Smooth muscle cell (in vitro differentiated cells): ENCODE measurements at regions not wholly inside any gene's neighbourhood (a gene's known extent, or its start where the extent isn't known, plus 50 kb on each side); places are given as distances from the start of the nearest gene placed in this dataset.

Source experiments
- DNase-seq: peaks from one replicate; lab custom pipeline; 2025; ENCODE audit not compliant: unreplicated experiment; lab: John Stamatoyannopoulos, UW
- H2AFZ ChIP-seq: fragments of 200-600 bp; sonication (generic); 2 replicates; pipeline ENCODE4 v1.6.0; 2016; ENCODE audit warnings: antibody characterized with exemption, low read depth, mild to moderate bottlenecking
- H3F3A ChIP-seq: fragments of 200-600 bp; sonication (generic); 2 replicates; pipeline ENCODE4 v1.6.0; 2017; ENCODE audit warnings: antibody characterized with exemption, low read depth
- H3K27ac ChIP-seq: fragments of 200-600 bp; sonication (generic); 2 replicates; pipeline ENCODE4 v1.5.1; 2016; ENCODE audit warnings: low read depth, mild to moderate bottlenecking
- H3K27me3 ChIP-seq: fragments of 200-600 bp; sonication (generic); 2 replicates; pipeline ENCODE4 v1.6.1; 2016; ENCODE audit warnings: low read depth, mild to moderate bottlenecking
- H3K36me3 ChIP-seq: fragments of 200-600 bp; sonication (generic); 2 replicates; pipeline ENCODE4 v1.5.1; 2016; ENCODE audit warnings: low read depth
- H3K4me1 ChIP-seq: fragments of 200-600 bp; sonication (generic); 2 replicates; pipeline ENCODE4 v1.5.1; 2016; ENCODE audit warnings: low read depth
- H3K4me2 ChIP-seq: fragments of 200-600 bp; sonication (generic); 2 replicates; pipeline ENCODE4 v1.6.0; 2016; ENCODE audit warnings: mild to moderate bottlenecking
- H3K4me3 ChIP-seq: fragments of 200-600 bp; sonication (generic); 2 replicates; pipeline ENCODE4 v1.5.1; 2016; ENCODE audit warnings: mild to moderate bottlenecking
- H3K79me2 ChIP-seq: fragments of 200-600 bp; sonication (generic); 2 replicates; pipeline ENCODE4 v1.6.0; 2016; ENCODE audit warnings: low read depth, mild to moderate bottlenecking
- H3K9ac ChIP-seq: fragments of 200-600 bp; sonication (generic); 2 replicates; pipeline ENCODE4 v1.6.0; 2016; ENCODE audit warnings: low read depth
- H3K9me3 ChIP-seq: fragments of 200-600 bp; sonication (generic); replicated peaks from 2 replicates; pipeline ENCODE4 v1.5.1; 2016; ENCODE audit warnings: low read depth
- H4K20me1 ChIP-seq: fragments of 200-600 bp; sonication (generic); 2 replicates; pipeline ENCODE4 v1.6.0; 2016; ENCODE audit warnings: low read depth
- CTCF ChIP-seq: fragments of 200-600 bp; sonication (generic); IDR thresholded peaks from 2 replicates; pipeline ENCODE4 v1.5.1; 2017; ENCODE audit warnings: borderline replicate concordance, mild to moderate bottlenecking, antibody characterized with exemption; ENCODE audit not compliant: insufficient read depth, poor library complexity, severe bottlenecking
- WGBS: methylation state at CpG from one replicate; pipeline ENCODE4 v1.1.7; 2016; ENCODE audit warnings: low lambda C conversion rate; 5-methylcytosine and 5-hydroxymethylcytosine counted together

GRCh38 chr4:59838236-59838635, 1361.9 kb upstream of the ADGRL3 start:
- no peak overlapping the region for H3K27ac ChIP-seq
- H3K9ac ChIP-seq = no peak overlapping the region
- H3K79me2 ChIP-seq = no peaks in the 10 kb centered on the region
- H4K20me1 ChIP-seq = no peaks in the 10 kb centered on the region
- no peaks in the 10 kb centered on the region for H3K36me3 ChIP-seq
- TF ChIP-seq CTCF = no peak
- no peaks in the 10 kb centered on the region for H3F3A ChIP-seq
- H3K4me3 ChIP-seq = no peak overlapping the region
- DNase-seq = no peak
- 89% methylated on average over 3 of the region's 3 CpGs for WGBS
- H3K4me1 ChIP-seq = peaks cover 14% of the 10 kb centered on the region
- H3K27me3 ChIP-seq = no peaks in the 10 kb centered on the region
- H3K9me3 ChIP-seq = no peaks in the 10 kb centered on the region
- no peak overlapping the region for H3K4me2 ChIP-seq
- H2AFZ ChIP-seq = no peak overlapping the region

- no peaks in the 10 kb centered on the region for H3K9me3 ChIP-seq
- H3K27me3 ChIP-seq = no peaks in the 10 kb centered on the region
- no peak for DNase-seq
- H2AFZ ChIP-seq = no peak overlapping the region
- TF ChIP-seq CTCF = no peak
- H3K4me2 ChIP-seq = no peak overlapping the region
- H3K4me3 ChIP-seq = no peak overlapping the region
- 92% methylated on average over 1 of the region's 1 CpG for WGBS
- H3K9ac ChIP-seq = no peak overlapping the region
- no peaks in the 10 kb centered on the region for H3K79me2 ChIP-seq
- H4K20me1 ChIP-seq = no peaks in the 10 kb centered on the region
- no peaks in the 10 kb centered on the region for H3K36me3 ChIP-seq
- H3K4me1 ChIP-seq = peaks cover 14% of the 10 kb centered on the region
- H3F3A ChIP-seq = no peaks in the 10 kb centered on the region
- H3K27ac ChIP-seq = no peak overlapping the region
These were observed 1358.4 kb upstream of the ADGRL3 start for GRCh38 chr4:59841698-59842097.

GRCh38 chr4:59848457-59848856, 1351.7 kb upstream of the ADGRL3 start:
- Histone ChIP-seq H3F3A (no peaks in the 10 kb centered on the region), H3K4me1 (peaks cover 6% of the 10 kb centered on the region), H3K27ac (no peak overlapping the region), H3K27me3 (no peaks in the 10 kb centered on the region), H2AFZ (no peak overlapping the region), H3K36me3 (no peaks in the 10 kb centered on the region), H4K20me1 (no peaks in the 10 kb centered on the region), H3K9me3 (no peaks in the 10 kb centered on the region), H3K4me3 (no peak overlapping the region), H3K4me2 (no peak overlapping the region), H3K79me2 (no peaks in the 10 kb centered on the region), H3K9ac (no peak overlapping the region)
- no peak for DNase-seq
- TF ChIP-seq CTCF = no peak
- WGBS = 72% methylated on average over 2 of the region's 2 CpGs

- H3K4me2 ChIP-seq = no peak overlapping the region
- H3K9me3 ChIP-seq = no peaks in the 10 kb centered on the region
- no peak overlapping the region for H3K4me3 ChIP-seq
- WGBS = 91% methylated on average over 18 of the region's 18 CpGs
- H3K27me3 ChIP-seq = no peaks in the 10 kb centered on the region
- H3K27ac ChIP-seq = no peak overlapping the region
- H3K9ac ChIP-seq = no peak overlapping the region
- H2AFZ ChIP-seq = no peak overlapping the region
- no peaks in the 10 kb centered on the region for H3F3A ChIP-seq
- no peaks in the 10 kb centered on the region for H3K79me2 ChIP-seq
- H3K4me1 ChIP-seq = no peaks in the 10 kb centered on the region
- TF ChIP-seq CTCF = no peak
- no peaks in the 10 kb centered on the region for H3K36me3 ChIP-seq
- no peaks in the 10 kb centered on the region for H4K20me1 ChIP-seq
- DNase-seq = no peak
These were observed 1344.3 kb upstream of the ADGRL3 start for GRCh38 chr4:59855630-59856352.
